HCT116 (cell line): ENCODE measurements at regions not wholly inside any gene's neighbourhood (a gene's known extent, or its start where the extent isn't known, plus 50 kb on each side); places are given as distances from the start of the nearest gene placed in this dataset.

Experiments
- ATF3 ChIP-seq: IDR thresholded peaks from 2 replicates; pipeline ENCODE4 v1.6.1; 2012
- CEBPB ChIP-seq: IDR thresholded peaks from 2 replicates; pipeline ENCODE4 v1.6.1; 2012; ENCODE audit warnings: low read depth
- CTCF ChIP-seq, 3 experiments: fragments of 200-600 bp in 1 of 3; sonication (generic) in 1 of 3; IDR thresholded peaks in 2 of 3; conservative IDR thresholded peaks in 1 of 3; 2 replicates each; pipeline ENCODE4 v1.5.1; 2012 to 2017; ENCODE audit warnings: low read depth in 2 of 3, low read length in 2 of 3, antibody characterized with exemption in 1 of 3, borderline replicate concordance in 1 of 3, control low read depth in 1 of 3, mild to moderate bottlenecking in 1 of 3, mixed read lengths in 1 of 3, mixed run types in 1 of 3, moderate library complexity in 1 of 3; ENCODE audit not compliant: insufficient read depth in 1 of 3
- EZH2 ChIP-seq: fragments of 200-600 bp; sonication (generic); IDR thresholded peaks from 2 replicates; pipeline ENCODE4 v1.6.1; 2017; ENCODE audit warnings: antibody characterized with exemption, mixed run types
- JUND ChIP-seq: IDR thresholded peaks from 2 replicates; pipeline ENCODE4 v1.6.1; 2012
- MAX ChIP-seq: IDR thresholded peaks from 2 replicates; pipeline ENCODE4 v1.6.1; 2012
- POLR2A ChIP-seq: IDR thresholded peaks from 2 replicates; pipeline ENCODE4 v1.7.0; 2011; ENCODE audit warnings: borderline replicate concordance; ENCODE audit not compliant: insufficient read depth, insufficient read length; ENCODE audit errors: extremely low read depth
- POLR2AphosphoS5 ChIP-seq: IDR thresholded peaks from 2 replicates; pipeline ENCODE4 v1.6.1; 2011; ENCODE audit warnings: mild to moderate bottlenecking, low read depth, low read length, moderate library complexity
- RAD21 ChIP-seq: IDR thresholded peaks from 2 replicates; pipeline ENCODE4 v1.6.1; 2012; ENCODE audit warnings: low read depth, mild to moderate bottlenecking
- REST ChIP-seq: IDR thresholded peaks from 2 replicates; pipeline ENCODE4 v1.6.1; 2012; ENCODE audit warnings: low read depth
- SP1 ChIP-seq: IDR thresholded peaks from 2 replicates; pipeline ENCODE4 v1.6.1; 2012; ENCODE audit warnings: low read depth
- YY1 ChIP-seq: IDR thresholded peaks from 2 replicates; pipeline ENCODE4 v1.6.1; 2011; ENCODE audit warnings: low read length, low read depth, moderate library complexity, mild to moderate bottlenecking; ENCODE audit not compliant: insufficient replicate concordance; ENCODE audit errors: extremely low read depth
- ZNF274 ChIP-seq: fragments of 200-500 bp; sonication (Bioruptor generic); IDR thresholded peaks from 2 replicates; pipeline ENCODE4 v1.6.1; 2014; ENCODE audit warnings: mild to moderate bottlenecking, low read depth, low read length, inconsistent platforms

- no peak for TF ChIP-seq CTCF (IDR thresholded peaks at IDR 0.05 in 2 of 3, conservative IDR thresholded peaks at IDR 0.05 in 1 of 3; ENCODE audit: borderline replicate concordance in 1 of 3, insufficient read depth in 1 of 3, low read depth in 2 of 3, low read length in 2 of 3)
- no peak for TF ChIP-seq POLR2AphosphoS5
- no peak for TF ChIP-seq YY1
- TF ChIP-seq EZH2, result no peak
- TF ChIP-seq MAX, result no peak
- TF ChIP-seq CEBPB, result no peak
- no peak for TF ChIP-seq REST
- no peak for TF ChIP-seq RAD21
- TF ChIP-seq POLR2A, result no peak
- TF ChIP-seq ZNF274, result no peak
- no peak for TF ChIP-seq ATF3
- TF ChIP-seq SP1, result no peak
- no peak for TF ChIP-seq JUND
These were observed 87.8 kb upstream of the NLRP1 start for GRCh38 chr17:5672141-5672540.
